ENCODE measurements at regions not wholly inside any gene's neighbourhood (a gene's known extent, or its start where the extent isn't known, plus 50 kb on each side); places are given as distances from the start of the nearest gene placed in this dataset.

GRCh38 chr9:116015855-116016254, 137.7 kb upstream of the PAPPA start:
- Mint-ChIP-seq H3K27ac (no peak overlapping the region), H3K4me1 (no peaks in the 10 kb centered on the region), H3K27me3 (no peaks in the 10 kb centered on the region), H3K36me3 (no peaks in the 10 kb centered on the region), H3K4me3 (no peak overlapping the region), H3K9me3 (peaks cover 5% of the 10 kb centered on the region)
- DNase-seq: no peak

GRCh38 chr9:116020146-116020545, 133.4 kb upstream of the PAPPA start:
- no peak overlapping the region for H3K4me3 Mint-ChIP-seq
- H3K36me3 Mint-ChIP-seq: no peaks in the 10 kb centered on the region
- no peaks in the 10 kb centered on the region for H3K4me1 Mint-ChIP-seq
- no peaks in the 10 kb centered on the region for H3K27me3 Mint-ChIP-seq
- H3K27ac Mint-ChIP-seq: no peak overlapping the region
- peaks cover 5% of the 10 kb centered on the region for H3K9me3 Mint-ChIP-seq
- DNase-seq: no peak

GRCh38 chr9:116020801-116021200, 132.8 kb upstream of the PAPPA start:
- H3K4me3 Mint-ChIP-seq: no peak overlapping the region
- H3K27me3 Mint-ChIP-seq: no peaks in the 10 kb centered on the region
- H3K9me3 Mint-ChIP-seq: peaks cover 5% of the 10 kb centered on the region
- DNase-seq: no peak
- no peaks in the 10 kb centered on the region for H3K4me1 Mint-ChIP-seq
- H3K36me3 Mint-ChIP-seq: no peaks in the 10 kb centered on the region
- H3K27ac Mint-ChIP-seq: no peak overlapping the region

- H3K36me3 Mint-ChIP-seq: no peaks in the 10 kb centered on the region
- no peaks in the 10 kb centered on the region for H3K27me3 Mint-ChIP-seq
- peaks cover 11% of the 10 kb centered on the region for H3K9me3 Mint-ChIP-seq
- H3K27ac Mint-ChIP-seq: no peak overlapping the region
- H3K4me3 Mint-ChIP-seq: no peak overlapping the region
- no peaks in the 10 kb centered on the region for H3K4me1 Mint-ChIP-seq
- no peak for DNase-seq
These were observed 126.5 kb upstream of the PAPPA start for GRCh38 chr9:116027096-116027495.

DNA sequence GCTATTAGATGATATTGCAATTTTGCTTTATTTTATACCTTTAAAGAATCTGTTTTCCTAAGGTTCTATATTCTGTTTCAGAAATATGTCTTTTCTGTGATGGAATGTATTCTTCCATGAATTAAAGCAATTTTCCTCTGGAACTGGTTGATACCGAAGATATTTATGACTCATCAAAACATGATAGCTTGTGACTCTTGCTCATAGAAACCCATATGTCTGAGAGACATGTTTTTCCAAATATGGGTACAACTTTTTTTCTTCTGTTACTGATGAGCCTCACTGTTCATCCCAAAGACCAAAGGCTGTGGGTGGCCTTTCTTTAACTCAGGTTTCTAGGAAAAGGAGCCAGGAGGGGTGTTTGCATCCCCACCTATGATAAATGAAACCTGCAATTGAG, 126.1 kb upstream of the PAPPA start:
- Mint-ChIP-seq H3K4me3 (no peak overlapping the region), H3K9me3 (peaks cover 11% of the 10 kb centered on the region), H3K27me3 (no peaks in the 10 kb centered on the region), H3K4me1 (no peaks in the 10 kb centered on the region), H3K36me3 (no peaks in the 10 kb centered on the region), H3K27ac (no peak overlapping the region)
- DNase-seq: no peak

- Mint-ChIP-seq H3K36me3 (no peaks in the 10 kb centered on the region), H3K4me3 (no peak overlapping the region), H3K9me3 (peaks cover 11% of the 10 kb centered on the region), H3K4me1 (no peaks in the 10 kb centered on the region), H3K27me3 (no peaks in the 10 kb centered on the region), H3K27ac (no peak overlapping the region)
- DNase-seq: no peak
These were observed 125.6 kb upstream of the PAPPA start for GRCh38 chr9:116027951-116028350.

GRCh38 chr9:116030517-116030916, 123.1 kb upstream of the PAPPA start:
- Mint-ChIP-seq H3K27ac (no peak overlapping the region), H3K4me1 (no peaks in the 10 kb centered on the region), H3K27me3 (no peaks in the 10 kb centered on the region), H3K9me3 (peaks cover 11% of the 10 kb centered on the region), H3K4me3 (no peak overlapping the region), H3K36me3 (no peaks in the 10 kb centered on the region)
- DNase-seq: no peak

- H3K9me3 Mint-ChIP-seq: peaks cover 11% of the 10 kb centered on the region
- H3K36me3 Mint-ChIP-seq: no peaks in the 10 kb centered on the region
- no peak overlapping the region for H3K4me3 Mint-ChIP-seq
- DNase-seq: no peak
- H3K27me3 Mint-ChIP-seq: no peaks in the 10 kb centered on the region
- no peak overlapping the region for H3K27ac Mint-ChIP-seq
- no peaks in the 10 kb centered on the region for H3K4me1 Mint-ChIP-seq
These were observed 120.7 kb upstream of the PAPPA start for GRCh38 chr9:116032683-116033440.

DNA sequence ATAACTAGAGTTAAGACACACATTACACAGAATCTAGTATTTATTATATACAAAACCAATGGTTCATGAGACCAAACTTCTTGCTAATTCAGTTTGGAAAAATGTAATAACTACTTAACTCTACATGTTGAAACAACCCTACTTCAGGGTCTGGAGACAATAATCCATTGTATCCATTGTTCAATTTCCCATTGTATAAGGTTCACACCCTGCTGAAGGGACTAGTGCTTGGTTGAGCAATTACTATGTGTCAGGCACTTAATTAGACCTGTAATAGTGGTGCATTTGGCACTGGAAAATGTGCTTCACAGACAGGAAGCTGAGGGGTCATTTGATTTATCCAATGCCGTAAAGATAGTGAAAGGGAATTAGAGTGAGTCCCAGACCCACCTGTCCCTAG, 114.3 kb upstream of the PAPPA start:
- no peak for DNase-seq
- H3K36me3 Mint-ChIP-seq: no peaks in the 10 kb centered on the region
- no peak overlapping the region for H3K4me3 Mint-ChIP-seq
- no peak overlapping the region for H3K27ac Mint-ChIP-seq
- H3K27me3 Mint-ChIP-seq: no peaks in the 10 kb centered on the region
- no peaks in the 10 kb centered on the region for H3K9me3 Mint-ChIP-seq
- no peaks in the 10 kb centered on the region for H3K4me1 Mint-ChIP-seq

GRCh38 chr9:116039893-116040292, 113.7 kb upstream of the PAPPA start:
- no peaks in the 10 kb centered on the region for H3K9me3 Mint-ChIP-seq
- H3K4me3 Mint-ChIP-seq: no peak overlapping the region
- no peaks in the 10 kb centered on the region for H3K36me3 Mint-ChIP-seq
- H3K4me1 Mint-ChIP-seq: no peaks in the 10 kb centered on the region
- H3K27me3 Mint-ChIP-seq: no peaks in the 10 kb centered on the region
- H3K27ac Mint-ChIP-seq: no peak overlapping the region
- no peak for DNase-seq

DNA sequence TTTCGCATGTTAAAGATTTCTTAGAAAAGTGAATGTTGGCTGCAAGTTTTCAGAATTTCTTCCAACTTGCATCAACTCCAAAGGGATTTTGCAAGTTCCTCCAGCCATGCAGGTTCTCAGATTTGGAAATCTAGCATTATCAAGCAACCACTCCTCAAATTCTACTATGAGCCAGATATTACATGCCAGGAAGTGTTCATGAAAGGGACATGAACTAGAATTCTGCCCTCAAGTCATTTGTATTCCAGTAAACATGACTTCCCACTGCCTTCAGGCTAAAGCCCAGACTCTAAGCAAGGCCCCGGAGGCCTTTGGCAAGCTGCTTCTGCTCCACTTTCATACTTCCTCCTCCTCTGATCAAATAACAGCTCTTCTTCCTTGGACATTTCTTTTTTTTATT, 111.3 kb upstream of the PAPPA start:
- H3K4me3 Mint-ChIP-seq: no peak overlapping the region
- no peak overlapping the region for H3K27ac Mint-ChIP-seq
- DNase-seq: no peak
- H3K27me3 Mint-ChIP-seq: no peaks in the 10 kb centered on the region
- H3K36me3 Mint-ChIP-seq: no peaks in the 10 kb centered on the region
- no peaks in the 10 kb centered on the region for H3K4me1 Mint-ChIP-seq
- H3K9me3 Mint-ChIP-seq: no peaks in the 10 kb centered on the region

DNA sequence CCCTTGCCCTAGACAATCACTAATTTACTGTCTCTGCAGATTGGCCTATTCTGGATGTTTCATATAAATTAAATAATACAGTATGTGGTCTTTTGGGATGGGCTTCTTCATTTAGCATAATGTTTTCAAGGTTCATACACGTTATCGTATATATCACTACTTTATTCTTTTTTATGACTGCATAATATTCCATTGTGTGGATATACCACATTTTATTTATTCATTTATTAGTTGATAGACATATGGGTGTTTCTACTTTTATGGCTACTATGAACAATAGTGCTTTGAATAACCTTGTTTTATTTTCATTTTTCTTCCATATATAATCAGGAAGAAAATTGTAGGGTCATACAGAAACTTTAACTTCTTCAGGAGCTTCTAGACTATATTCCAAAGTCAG, 108.5 kb upstream of the PAPPA start:
- Mint-ChIP-seq H3K4me1 (no peaks in the 10 kb centered on the region), H3K27me3 (no peaks in the 10 kb centered on the region), H3K9me3 (no peaks in the 10 kb centered on the region), H3K4me3 (no peak overlapping the region), H3K27ac (no peak overlapping the region), H3K36me3 (no peaks in the 10 kb centered on the region)
- DNase-seq: no peak

DNA sequence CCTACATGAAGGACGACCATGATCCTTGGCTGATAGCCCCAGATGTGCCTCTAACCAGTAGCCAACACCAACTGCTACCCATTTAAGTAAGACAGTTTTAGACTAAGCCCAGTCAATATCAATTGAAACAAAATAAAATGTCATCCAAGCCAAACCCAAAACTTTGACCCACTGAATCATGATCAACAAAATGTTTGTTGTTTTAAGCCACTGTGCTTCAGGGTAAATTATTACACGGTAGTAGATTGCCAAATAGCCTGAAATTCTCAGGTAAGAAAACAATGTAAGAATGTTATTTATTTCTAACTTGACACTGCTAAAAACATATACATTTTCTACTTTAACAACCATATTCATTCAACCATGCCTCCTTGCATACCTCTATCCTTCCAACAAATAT, 105.5 kb upstream of the PAPPA start:
- Mint-ChIP-seq H3K27ac (no peak overlapping the region), H3K4me3 (no peak overlapping the region), H3K4me1 (no peaks in the 10 kb centered on the region), H3K36me3 (no peaks in the 10 kb centered on the region), H3K27me3 (no peaks in the 10 kb centered on the region), H3K9me3 (no peaks in the 10 kb centered on the region)
- DNase-seq: no peak

DNA sequence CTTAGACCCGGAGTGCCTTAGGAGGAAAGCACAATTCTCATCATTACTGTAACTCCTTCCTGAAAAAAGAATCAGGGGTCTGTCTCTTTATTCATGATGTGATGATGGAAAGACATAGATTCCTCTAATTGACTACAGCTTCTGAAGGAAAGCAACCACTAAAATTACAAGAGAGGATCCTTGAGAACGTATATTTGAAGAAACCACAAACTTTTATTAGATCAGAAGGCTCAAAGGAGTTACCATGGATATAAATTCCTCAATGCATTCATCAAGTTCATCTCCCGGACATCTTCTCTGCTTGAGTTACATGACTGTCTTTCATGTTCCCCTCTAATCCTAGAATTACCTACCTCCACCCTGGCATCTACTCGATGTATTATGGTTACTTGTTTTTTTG, 104.1 kb upstream of the PAPPA start:
- Mint-ChIP-seq H3K27ac (no peak overlapping the region), H3K27me3 (no peaks in the 10 kb centered on the region), H3K4me1 (no peaks in the 10 kb centered on the region), H3K36me3 (no peaks in the 10 kb centered on the region), H3K9me3 (peaks cover 3% of the 10 kb centered on the region), H3K4me3 (no peak overlapping the region)
- DNase-seq: no peak

GRCh38 chr9:116051528-116051927, 102.1 kb upstream of the PAPPA start:
- no peak overlapping the region for H3K27ac Mint-ChIP-seq
- DNase-seq: no peak
- H3K9me3 Mint-ChIP-seq: peaks cover 3% of the 10 kb centered on the region
- H3K4me3 Mint-ChIP-seq: no peak overlapping the region
- no peaks in the 10 kb centered on the region for H3K4me1 Mint-ChIP-seq
- no peaks in the 10 kb centered on the region for H3K36me3 Mint-ChIP-seq
- H3K27me3 Mint-ChIP-seq: no peaks in the 10 kb centered on the region

DNA sequence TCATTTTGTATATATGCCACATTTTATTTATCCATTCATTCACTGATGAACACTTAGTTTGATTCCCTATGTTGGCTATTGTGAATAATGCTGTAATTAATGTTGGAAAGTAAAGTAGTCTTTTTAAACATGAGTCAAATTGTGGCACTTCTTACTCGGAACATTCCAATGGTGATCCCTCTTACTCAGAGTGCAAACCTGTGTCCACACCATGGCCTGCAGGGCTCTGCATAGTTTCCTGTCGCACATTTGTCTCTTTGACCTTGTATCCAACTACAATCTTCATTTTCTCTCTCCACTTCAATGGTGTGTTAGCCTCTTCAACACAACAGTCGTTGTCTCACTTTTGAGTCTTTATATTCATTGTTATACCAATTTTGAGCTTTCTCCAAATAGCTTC, 98.1 kb upstream of the PAPPA start:
- Mint-ChIP-seq H3K4me3 (no peak overlapping the region), H3K9me3 (peaks cover 3% of the 10 kb centered on the region), H3K4me1 (no peaks in the 10 kb centered on the region), H3K27me3 (no peaks in the 10 kb centered on the region), H3K36me3 (no peaks in the 10 kb centered on the region), H3K27ac (no peak overlapping the region)
- DNase-seq: no peak
